Loucy (cell line): ENCODE measurements at regions not wholly inside any gene's neighbourhood (a gene's known extent, or its start where the extent isn't known, plus 50 kb on each side); places are given as distances from the start of the nearest gene placed in this dataset.

Experiments
- EZH2phosphoT487 ChIP-seq: fragments of 200-600 bp; IDR thresholded peaks from 2 replicates; pipeline ENCODE4 v1.6.1; 2018; ENCODE audit warnings: antibody characterized with exemption, mild to moderate bottlenecking, moderate library complexity, borderline replicate concordance
- TF ChIP-seq, protein P1 (sequence below): fragments of 200-600 bp; sonication (generic); conservative IDR thresholded peaks from 2 replicates; pipeline ENCODE4 v1.5.1; 2014; ENCODE audit warnings: mild to moderate bottlenecking, antibody characterized with exemption, low read length

DNA sequence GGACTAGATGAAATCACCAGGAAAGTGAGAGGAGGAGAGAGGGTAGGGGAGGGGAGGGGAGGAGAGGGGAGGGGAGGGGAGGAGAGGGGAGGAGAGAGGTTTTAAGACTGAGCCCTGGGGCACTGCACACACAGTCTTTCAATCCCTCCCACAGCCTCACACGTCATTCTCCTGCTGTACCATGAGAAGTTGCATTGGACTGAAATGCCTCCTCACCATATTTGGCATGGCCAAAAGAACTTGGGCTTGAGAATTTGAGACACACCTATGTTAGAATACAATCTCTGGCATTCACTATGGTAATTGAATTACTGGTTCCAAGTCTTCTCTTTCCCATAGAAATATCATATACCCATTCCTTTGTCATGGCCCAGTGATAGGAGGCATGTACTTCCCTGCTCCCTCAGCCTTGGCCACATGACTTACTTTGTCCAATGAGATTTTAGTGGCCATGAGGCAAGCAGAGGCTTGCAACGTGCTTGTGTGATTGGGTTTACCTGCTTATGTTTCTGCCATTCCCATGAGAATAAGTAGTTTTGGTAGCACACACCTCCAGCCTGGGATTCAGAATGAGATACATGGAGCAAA is 133.3 kb upstream of the SMARCA2 start:
- TF ChIP-seq, protein P1, sequence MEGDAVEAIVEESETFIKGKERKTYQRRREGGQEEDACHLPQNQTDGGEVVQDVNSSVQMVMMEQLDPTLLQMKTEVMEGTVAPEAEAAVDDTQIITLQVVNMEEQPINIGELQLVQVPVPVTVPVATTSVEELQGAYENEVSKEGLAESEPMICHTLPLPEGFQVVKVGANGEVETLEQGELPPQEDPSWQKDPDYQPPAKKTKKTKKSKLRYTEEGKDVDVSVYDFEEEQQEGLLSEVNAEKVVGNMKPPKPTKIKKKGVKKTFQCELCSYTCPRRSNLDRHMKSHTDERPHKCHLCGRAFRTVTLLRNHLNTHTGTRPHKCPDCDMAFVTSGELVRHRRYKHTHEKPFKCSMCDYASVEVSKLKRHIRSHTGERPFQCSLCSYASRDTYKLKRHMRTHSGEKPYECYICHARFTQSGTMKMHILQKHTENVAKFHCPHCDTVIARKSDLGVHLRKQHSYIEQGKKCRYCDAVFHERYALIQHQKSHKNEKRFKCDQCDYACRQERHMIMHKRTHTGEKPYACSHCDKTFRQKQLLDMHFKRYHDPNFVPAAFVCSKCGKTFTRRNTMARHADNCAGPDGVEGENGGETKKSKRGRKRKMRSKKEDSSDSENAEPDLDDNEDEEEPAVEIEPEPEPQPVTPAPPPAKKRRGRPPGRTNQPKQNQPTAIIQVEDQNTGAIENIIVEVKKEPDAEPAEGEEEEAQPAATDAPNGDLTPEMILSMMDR: no peak
- TF ChIP-seq EZH2phosphoT487: no peak
